Neural cell (in vitro differentiated cells): ENCODE measurements at regions not wholly inside any gene's neighbourhood (a gene's known extent, or its start where the extent isn't known, plus 50 kb on each side); places are given as distances from the start of the nearest gene placed in this dataset.

ENCODE experiments used
- CTCF ChIP-seq: fragments of 450-650 bp; IDR thresholded peaks from 2 replicates; pipeline ENCODE4 v1.5.1; 2014; ENCODE audit warnings: antibody characterized with exemption, mild to moderate bottlenecking, moderate library complexity; ENCODE audit not compliant: poor library complexity, severe bottlenecking
- EP300 ChIP-seq: fragments of 450-650 bp; conservative IDR thresholded peaks from 2 replicates; pipeline ENCODE4 v1.6.1; 2014; ENCODE audit warnings: antibody characterized with exemption, mild to moderate bottlenecking, moderate library complexity; ENCODE audit not compliant: poor library complexity, severe bottlenecking
- MXI1 ChIP-seq: fragments of 450-650 bp; conservative IDR thresholded peaks from 2 replicates; pipeline ENCODE4 v1.6.1; 2014; ENCODE audit warnings: antibody characterized with exemption, mild to moderate bottlenecking; ENCODE audit not compliant: poor library complexity, severe bottlenecking
- POLR2AphosphoS5 ChIP-seq: IDR thresholded peaks from 2 replicates; pipeline ENCODE4 v1.6.1; 2012
- REST ChIP-seq: IDR thresholded peaks from 2 replicates; pipeline ENCODE4 v1.6.1; 2012; ENCODE audit warnings: borderline replicate concordance
- SMC3 ChIP-seq: fragments of 450-650 bp; conservative IDR thresholded peaks from 2 replicates; pipeline ENCODE4 v1.6.1; 2014; ENCODE audit warnings: antibody characterized with exemption, mild to moderate bottlenecking, moderate library complexity; ENCODE audit not compliant: poor library complexity

- TF ChIP-seq EP300 (no peak), CTCF (no peak), SMC3 (no peak), REST (no peak), MXI1 (no peak), POLR2AphosphoS5 (no peak)
These were observed 385.8 kb downstream of the DLEU7 start for GRCh38 chr13:50457415-50458393.
